SW 1271 (cell line): ENCODE measurements at regions not wholly inside any gene's neighbourhood (a gene's known extent, or its start where the extent isn't known, plus 50 kb on each side); places are given as distances from the start of the nearest gene placed in this dataset.
"Not testable (repeated sequence)": the region's sequence is repeated elsewhere in the genome, so short reads cannot be mapped to it uniquely, and the experiment has no call there.

Experiments
- DNase-seq, 2 experiments: peaks; one replicate each; lab custom pipeline; 2025; lab: John Stamatoyannopoulos, UW

DNA sequence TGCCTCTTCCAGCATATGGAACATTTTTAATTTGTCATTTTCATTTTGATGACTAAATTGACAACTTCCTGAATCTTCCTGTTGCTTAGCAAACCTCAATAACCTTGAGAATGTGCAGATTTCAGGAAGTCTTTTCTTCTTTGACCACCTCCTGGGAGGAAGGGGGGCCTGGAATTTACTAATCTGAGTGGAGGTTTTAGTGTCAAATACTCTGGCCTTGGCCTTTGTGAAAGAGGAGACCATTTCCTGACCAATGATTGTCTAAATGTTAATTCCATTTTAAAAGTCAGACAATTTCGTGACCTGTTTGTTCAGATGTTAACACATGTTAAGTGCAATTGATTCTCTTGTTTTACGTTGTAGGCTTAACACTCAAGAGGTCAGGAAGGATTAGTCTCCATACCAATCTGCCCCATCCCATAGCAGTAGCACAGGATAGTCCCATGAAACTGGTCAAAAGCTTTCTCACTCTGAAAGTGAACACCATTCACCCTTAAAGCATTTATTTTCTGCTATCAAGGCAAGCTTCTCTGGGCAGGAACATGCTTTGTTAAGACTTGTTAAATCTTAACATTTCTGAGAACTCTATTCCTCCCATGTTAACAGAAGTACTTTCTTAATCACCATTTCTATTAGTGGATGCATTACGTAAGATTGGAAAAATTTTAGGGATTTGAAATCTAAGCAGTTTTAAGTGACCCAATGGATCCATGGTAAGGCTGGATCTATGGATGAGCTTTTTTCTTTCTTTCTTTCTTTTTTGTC lies 219.6 kb downstream of the RND3 start:
- DNase-seq: no peak

DNA sequence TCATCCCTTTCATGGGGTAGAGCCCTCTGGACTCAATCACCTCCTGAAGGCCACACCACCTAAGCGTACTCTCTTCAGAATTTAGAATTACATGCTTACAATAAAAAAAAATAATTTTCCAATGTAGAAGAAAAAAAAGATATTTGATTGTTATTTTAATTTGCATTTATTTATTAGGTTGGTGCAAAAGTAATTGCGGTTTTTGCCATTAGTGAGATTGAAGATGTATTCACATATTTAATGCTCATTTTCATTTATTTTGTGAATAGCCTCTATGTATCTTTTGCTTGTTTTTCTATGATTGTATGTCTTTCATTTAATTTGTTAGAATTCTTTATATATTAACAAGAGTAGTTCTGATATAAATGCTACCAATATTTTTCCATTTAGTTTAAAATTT lies 220.5 kb downstream of the RND3 start:
- DNase-seq: no peak

- no peak for DNase-seq
Measured at GRCh38 chr2:150264442-150264841, 223.0 kb downstream of the RND3 start.

GRCh38 chr2:150261691-150262090 lies 225.8 kb downstream of the RND3 start:
- no peak for DNase-seq

GRCh38 chr2:150260636-150261035 lies 226.8 kb downstream of the RND3 start:
- DNase-seq: no peak

DNA sequence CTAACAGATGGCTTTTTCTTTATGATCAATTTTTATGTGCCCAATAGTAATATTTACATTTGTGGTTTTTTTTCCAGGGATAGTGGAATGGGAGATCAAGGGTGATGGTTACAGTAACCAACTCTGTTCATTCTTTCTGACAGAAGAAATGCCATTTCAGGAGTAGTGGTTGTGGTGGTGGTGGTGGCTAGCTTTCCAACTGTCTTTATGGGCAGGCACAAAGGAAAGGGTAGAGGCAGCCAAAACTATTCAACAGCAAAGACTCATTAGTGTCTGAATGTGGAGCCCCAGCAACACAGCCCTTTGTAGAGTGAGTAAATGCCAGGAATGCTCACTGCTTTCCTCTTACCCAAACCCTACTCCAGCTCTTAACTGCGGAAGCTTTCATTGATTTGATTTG lies 227.7 kb downstream of the RND3 start:
- no peak for DNase-seq

- no peak for DNase-seq
Measured at GRCh38 chr2:150258781-150259307, 228.6 kb downstream of the RND3 start.

DNA sequence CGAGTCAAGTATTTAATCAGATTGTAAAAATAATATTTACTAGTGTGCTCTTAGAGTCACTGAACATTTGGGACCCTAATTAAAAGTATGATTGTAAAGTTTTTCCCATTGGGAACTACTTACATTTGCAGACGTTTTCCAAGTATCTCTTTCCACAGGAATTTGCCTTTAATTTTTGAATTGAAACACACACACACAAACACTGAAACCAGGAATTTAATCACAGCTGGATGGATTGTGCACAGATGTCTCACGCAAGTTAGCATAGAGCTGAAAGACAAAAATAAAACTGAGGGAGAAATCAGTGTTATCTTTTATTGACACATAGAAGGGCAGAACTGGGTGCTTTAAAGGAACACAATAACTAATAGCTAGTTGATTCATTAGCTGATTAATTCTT lies 230.7 kb downstream of the RND3 start:
- no peak for DNase-seq

- no peak for DNase-seq
Measured at GRCh38 chr2:150255528-150255927, 231.9 kb downstream of the RND3 start.

DNA sequence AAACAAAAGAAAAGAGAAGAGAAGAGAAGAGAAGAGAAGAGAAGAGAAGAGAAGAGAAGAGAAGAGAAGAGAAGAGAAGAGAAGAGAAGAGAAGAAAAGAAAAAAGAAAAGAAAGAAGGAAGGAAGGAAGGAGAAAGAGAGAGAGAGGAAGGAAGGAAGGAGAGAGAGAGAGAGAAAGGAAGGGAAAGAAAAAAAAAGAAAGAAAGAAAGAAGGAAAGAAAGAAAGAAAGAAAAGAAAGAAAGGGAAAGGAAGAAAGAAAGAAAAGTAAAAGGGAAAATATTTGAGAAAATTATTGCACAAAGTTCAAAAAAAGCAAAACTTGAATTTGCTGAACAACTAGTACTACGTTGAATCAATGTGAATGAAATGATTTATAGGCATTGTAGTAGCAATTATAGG lies 237.7 kb downstream of the RND3 start:
- DNase-seq: not testable (repeated sequence)

GRCh38 chr2:150247481-150247880 lies 240.0 kb downstream of the RND3 start:
- DNase-seq: no peak

- DNase-seq: no peak
Measured at GRCh38 chr2:150234787-150235446, 252.6 kb downstream of the RND3 start.

- DNase-seq: no peak
Measured at GRCh38 chr2:150232871-150233270, 254.6 kb downstream of the RND3 start.

DNA sequence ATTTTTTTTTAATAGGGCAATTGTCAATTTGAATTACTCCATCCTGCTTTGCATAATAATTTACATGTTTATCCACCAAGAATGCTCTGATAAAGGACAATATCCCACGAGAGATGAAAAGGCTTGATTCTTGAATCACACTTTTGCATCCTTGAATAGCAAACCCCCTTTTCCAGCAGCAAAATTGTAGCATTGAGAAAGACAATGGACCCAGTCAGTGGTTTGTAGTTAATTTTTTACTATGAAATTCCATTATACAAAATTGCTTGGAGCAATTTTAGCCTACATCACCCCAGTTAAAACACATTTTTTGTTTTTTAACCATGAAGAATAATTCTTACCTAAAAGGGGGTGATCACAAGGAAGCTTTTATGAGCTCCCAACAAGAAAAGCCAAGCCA lies 255.1 kb downstream of the RND3 start:
- no peak for DNase-seq

GRCh38 chr2:150230616-150231015 lies 256.9 kb downstream of the RND3 start:
- DNase-seq: no peak

DNA sequence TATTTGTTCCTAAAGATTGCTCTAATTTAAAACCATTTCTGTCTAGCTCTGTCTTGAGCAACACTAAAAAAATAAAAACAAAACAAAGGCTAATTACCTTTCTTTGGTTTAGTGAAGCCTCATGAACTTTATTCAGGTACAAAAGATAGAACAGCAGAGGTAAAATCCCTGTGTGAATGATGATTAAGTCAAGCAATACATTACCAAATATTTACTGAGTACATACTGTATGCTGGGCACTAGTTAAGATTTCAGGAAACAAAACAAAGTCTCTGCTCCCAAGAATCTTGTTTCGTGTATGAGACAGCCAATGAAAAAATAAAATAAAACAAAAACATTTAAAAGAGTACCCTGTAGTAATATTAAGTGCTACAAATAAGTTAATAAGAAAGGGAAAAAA lies 257.5 kb downstream of the RND3 start:
- DNase-seq: no peak

DNA sequence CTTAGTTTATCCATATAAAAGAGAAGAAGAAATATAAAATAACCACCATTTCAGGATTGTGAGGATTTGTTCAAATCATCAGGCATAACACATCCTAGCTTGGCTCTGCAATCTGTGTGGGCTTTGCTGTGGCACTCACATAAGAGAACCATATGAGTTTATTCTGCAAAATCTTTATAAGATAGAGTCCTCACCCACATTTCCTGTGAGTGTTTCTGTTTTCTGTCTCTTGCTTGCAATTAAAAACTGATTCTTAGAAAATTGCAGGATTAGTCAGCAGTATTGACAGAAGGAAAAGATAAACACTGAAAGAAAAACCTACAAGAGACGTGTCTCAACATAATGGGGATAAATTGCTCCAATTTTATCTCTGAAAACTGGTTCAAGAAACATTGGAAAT lies 258.5 kb downstream of the RND3 start:
- no peak for DNase-seq

GRCh38 chr2:150225030-150225429 lies 262.4 kb downstream of the RND3 start:
- no peak for DNase-seq

GRCh38 chr2:150224321-150224720 lies 263.1 kb downstream of the RND3 start:
- DNase-seq: no peak

- DNase-seq: no peak
Measured at GRCh38 chr2:150222942-150223341, 264.5 kb downstream of the RND3 start.

DNA sequence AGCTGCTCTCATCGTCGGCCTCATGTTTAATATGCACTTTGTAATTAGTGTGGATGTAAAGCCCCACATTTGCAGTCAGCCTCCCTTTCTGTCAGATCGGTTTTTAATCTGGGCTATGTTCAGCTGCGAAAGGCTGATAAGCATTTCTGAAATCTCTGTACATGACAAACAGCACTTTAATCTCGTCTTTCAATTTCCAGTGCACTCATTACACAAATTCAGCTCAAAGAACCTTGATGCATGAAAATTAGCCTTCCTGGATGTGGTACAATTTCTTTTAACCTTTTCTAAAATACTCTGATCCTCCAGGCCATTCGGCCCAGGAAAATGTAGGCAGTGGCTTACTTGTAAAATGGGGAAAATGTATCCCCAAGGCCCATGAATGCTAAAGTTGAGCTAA lies 265.1 kb downstream of the RND3 start:
- DNase-seq: no peak

DNA sequence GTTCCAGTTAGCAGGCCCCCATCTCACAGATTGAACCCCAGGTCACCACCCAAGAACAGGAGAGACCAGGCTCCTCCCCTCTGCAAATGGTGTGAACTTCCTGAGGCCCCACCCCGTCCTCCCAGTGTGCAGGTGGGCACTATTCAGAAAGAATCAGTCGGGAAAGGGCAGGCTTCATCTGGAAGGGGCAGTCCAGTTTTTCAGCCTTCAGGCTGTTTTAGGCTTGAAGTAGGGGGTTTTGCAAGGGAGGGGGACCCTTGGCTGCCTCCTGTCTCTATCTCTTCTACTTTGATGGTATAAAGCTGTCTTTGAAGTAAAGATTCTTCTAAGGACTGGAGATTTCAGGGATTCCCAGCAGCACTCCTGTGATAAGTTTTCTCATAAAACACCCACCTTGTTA lies 267.6 kb downstream of the RND3 start:
- no peak for DNase-seq

DNA sequence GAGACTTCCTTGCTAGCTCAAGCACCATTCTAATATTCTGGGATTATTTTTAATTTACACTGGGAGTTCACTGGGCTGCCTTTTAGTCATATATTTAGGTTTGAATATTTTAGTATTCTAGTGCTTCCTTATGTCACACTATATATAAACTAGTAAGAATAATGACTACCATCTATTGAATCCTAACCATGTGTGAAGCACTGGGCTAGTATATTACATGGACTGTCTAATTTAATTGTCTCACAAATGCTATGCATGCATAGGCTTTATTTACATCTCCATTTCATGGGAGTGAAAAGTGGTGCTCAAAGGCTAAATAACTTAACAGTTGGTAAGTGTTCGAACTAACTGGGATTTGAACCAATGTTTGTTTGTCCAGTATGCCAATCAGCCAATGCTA lies 272.4 kb downstream of the RND3 start:
- DNase-seq: no peak

DNA sequence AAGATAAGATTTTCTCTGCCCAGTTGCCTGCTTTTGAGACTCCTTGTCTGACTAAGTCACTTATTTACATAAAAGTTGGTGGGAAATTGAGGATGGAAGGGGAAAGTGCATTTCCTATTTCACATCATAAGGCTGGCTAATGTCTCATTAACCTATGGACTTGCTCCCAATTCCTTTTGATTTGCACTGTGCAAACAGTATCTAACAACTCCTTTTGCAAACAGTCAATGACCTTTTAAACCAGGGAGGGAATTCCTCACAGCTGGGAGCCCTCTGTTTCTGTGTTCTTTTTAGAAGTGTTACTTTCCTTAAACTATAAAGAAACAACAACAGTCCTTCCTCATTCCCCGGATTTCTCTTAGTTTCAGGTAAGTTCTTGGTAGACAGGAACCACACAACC lies 272.8 kb downstream of the RND3 start:
- no peak for DNase-seq
